HepG2 (cell line): ENCODE measurements at regions not wholly inside any gene's neighbourhood (a gene's known extent, or its start where the extent isn't known, plus 50 kb on each side); places are given as distances from the start of the nearest gene placed in this dataset.

ENCODE experiments used
- ATAC-seq: fragments of 200-7000 bp; cut with Tn5 transposase; 3 replicates; pipeline ENCODE4 v1.9.1; 2020; ENCODE audit warnings: mild to moderate bottlenecking, moderate library complexity
- BruUV-seq: library from RNA; stranded (reverse); fragments of 400-500 nt; replicated peaks from 2 replicates; lab custom pipeline; 2021; lab: Mats Ljungman, UMichigan
- CTCF ChIA-PET: fragments of 300-600 bp; formaldehyde crosslinking; extraction: SDS; loops from one replicate; lab custom pipeline; 2021; ENCODE audit warnings: low total read pairs, inconsistent platforms, low intra/inter-chr PET ratio; lab: Yijun Ruan, JAX
- POLR2A ChIA-PET: fragments of 350-600 bp; sonication (Branson Sonifier 250); formaldehyde crosslinking; loops from one replicate; lab custom pipeline; 2020; ENCODE audit warnings: antibody characterized with exemption, inconsistent platforms; lab: Yijun Ruan, JAX
- DNase-seq: peaks from one replicate; pipeline ENCODE4 v3.0.0-alpha.2; 2015; ENCODE audit warnings: low spot score
- FAIRE-seq: peaks from 3 replicates; lab custom pipeline; 2011; peaks lifted over from hg19 to GRCh38; lab: Jason Lieb, UNC
- H2AFZ ChIP-seq: one replicate; pipeline ENCODE4 v1.6.1; 2011; ENCODE audit warnings: low read length, inconsistent platforms
- H3K27ac ChIP-seq: fragments of 300-600 bp; 3 replicates; pipeline ENCODE4 v1.8.0; 2011; ENCODE audit warnings: mixed run types, mild to moderate bottlenecking, mixed read lengths, low read length, inconsistent platforms; ENCODE audit not compliant: insufficient read depth; ENCODE audit errors: extremely low read length
- H3K27me3 ChIP-seq, 2 experiments: fragments of 200-600 bp in 1 of 2; 2 replicates in 1 of 2; 3 replicates in 1 of 2; pipeline versions ENCODE4 v1.6.0 to v1.8.0; 2011; ENCODE audit warnings: low read length in 2 of 2, mild to moderate bottlenecking in 2 of 2, moderate library complexity in 2 of 2, inconsistent platforms in 1 of 2; ENCODE audit not compliant: insufficient read depth in 2 of 2, control insufficient read depth in 1 of 2
- H3K36me3 ChIP-seq, 2 experiments: fragments of 200-600 bp in 1 of 2; replicated peaks in 1 of 2; 2 replicates in 1 of 2; 3 replicates in 1 of 2; pipeline versions ENCODE4 v1.5.1 to v1.8.0; 2011; ENCODE audit warnings: low read length in 2 of 2, inconsistent platforms in 1 of 2; ENCODE audit not compliant: insufficient read depth in 2 of 2, control insufficient read depth in 1 of 2
- H3K4me1 ChIP-seq: 2 replicates; pipeline ENCODE4 v1.5.1; 2012; ENCODE audit warnings: low read length, inconsistent platforms; ENCODE audit not compliant: insufficient read depth
- H3K4me2 ChIP-seq: 2 replicates; pipeline ENCODE4 v1.6.0; 2011; ENCODE audit warnings: low read depth, low read length, inconsistent platforms
- H3K4me3 ChIP-seq, 3 experiments: fragments of 200-600 bp in 1 of 3; sonication (generic), shearing (Covaris generic) in 1 of 3; replicated peaks in 1 of 3; 2 replicates each; pipeline ENCODE4 v1.5.1; 2011 to 2016; ENCODE audit warnings: low read length in 3 of 3, inconsistent platforms in 2 of 3, low read depth in 2 of 3, mild to moderate bottlenecking in 2 of 3, control low read depth in 1 of 3, mixed read lengths in 1 of 3; ENCODE audit not compliant: insufficient read depth in 1 of 3
- H3K79me2 ChIP-seq: one replicate; pipeline ENCODE4 v1.6.1; 2011; ENCODE audit warnings: low read length, inconsistent platforms; ENCODE audit not compliant: insufficient read depth
- H3K9ac ChIP-seq: 2 replicates; pipeline ENCODE4 v1.6.0; 2011; ENCODE audit warnings: mild to moderate bottlenecking, low read depth, low read length, inconsistent platforms; ENCODE audit not compliant: insufficient read depth
- H3K9me3 ChIP-seq: 2 replicates; pipeline ENCODE4 v1.5.1; 2012; ENCODE audit warnings: mild to moderate bottlenecking, low read length
- H4K20me1 ChIP-seq: 2 replicates; pipeline ENCODE4 v1.6.0; 2011; ENCODE audit warnings: inconsistent platforms, mild to moderate bottlenecking, low read length, moderate library complexity; ENCODE audit not compliant: insufficient read depth
- ARHGAP35 ChIP-seq: sonication (generic); formaldehyde crosslinking; IDR thresholded peaks from 2 replicates; pipeline ENCODE4 v1.9.0; 2022; ENCODE audit warnings: mild to moderate bottlenecking, inconsistent platforms, moderate library complexity, missing genetic modification reagents, borderline replicate concordance
- SNRNP70 ChIP-seq: fragments of 200-400 bp; formaldehyde crosslinking; IDR thresholded peaks from 2 replicates; pipeline ENCODE4 v1.6.1; 2017; ENCODE audit warnings: mild to moderate bottlenecking, low read depth, low read length, moderate library complexity
- THAP9 ChIP-seq: sonication (generic); formaldehyde crosslinking; IDR thresholded peaks from 2 replicates; pipeline ENCODE4; 2020; ENCODE audit warnings: missing genetic modification reagents, mild to moderate bottlenecking, borderline replicate concordance
- TRIM22 ChIP-seq: fragments of 450-650 bp; IDR thresholded peaks from 2 replicates; pipeline ENCODE4 v1.6.1; 2017
- ZMYM4 ChIP-seq: sonication (generic); formaldehyde crosslinking; IDR thresholded peaks from 2 replicates; pipeline ENCODE4 v1.8.1; 2023; ENCODE audit warnings: mild to moderate bottlenecking, missing genetic modification reagents
- ZNF235 ChIP-seq: sonication (generic); formaldehyde crosslinking; IDR thresholded peaks from 2 replicates; pipeline ENCODE4 v1.8.1; 2023; ENCODE audit warnings: mild to moderate bottlenecking, missing genetic modification reagents, borderline replicate concordance
- ZNF280D ChIP-seq: sonication (generic); formaldehyde crosslinking; IDR thresholded peaks from 2 replicates; pipeline ENCODE4 v1.5.1; 2020; ENCODE audit warnings: mild to moderate bottlenecking, missing genetic modification reagents
- ZNF562 ChIP-seq: sonication (generic); formaldehyde crosslinking; IDR thresholded peaks from 2 replicates; pipeline ENCODE4 v1.8.0; 2022; ENCODE audit warnings: missing genetic modification reagents, borderline replicate concordance
- ZNF574 ChIP-seq: sonication (generic); formaldehyde crosslinking; IDR thresholded peaks from 2 replicates; pipeline ENCODE4 v1.4.0; 2020; ENCODE audit warnings: missing genetic modification reagents
- ZNF614 ChIP-seq: IDR thresholded peaks from 2 replicates; pipeline ENCODE4 v1.6.1; 2018; ENCODE audit warnings: missing biosample characterization, missing genetic modification reagents, inconsistent platforms, borderline replicate concordance
- WGBS: methylation state at CpG from one replicate; pipeline ENCODE4 v1.1.6; 2017; ENCODE audit warnings: low lambda C conversion rate; 5-methylcytosine and 5-hydroxymethylcytosine counted together
- in situ Hi-C: cut with HindIII; loops from 2 replicates; pipeline ENCODE4 v1.10.0; 2017; ENCODE audit warnings: low pct_unique_long_range_greater_than_20kb; ENCODE audit not compliant: extremely low pct_ligation_motif_present
- intact Hi-C: fragments of 100-400 bp; cut with micrococcal nuclease; formaldehyde crosslinking; loops from one replicate; pipeline ENCODE4 v1.10.0; 2022; ENCODE audit not compliant: unreplicated experiment

GRCh38 chr2:2762166-2762908 lies 431.3 kb upstream of the MYT1L start:
- Histone ChIP-seq H3K27ac (no peak overlapping the region), H2AFZ (no peak overlapping the region), H3K4me2 (no peak overlapping the region), H3K79me2 (no peaks in the 10 kb centered on the region), H3K27me3 (peaks cover 0 to 45% of the 10 kb centered on the region in 2 experiments; a peak in 3 of 5 replicates), H4K20me1 (no peaks in the 10 kb centered on the region; the same call in 1 of the 2 replicates), H3K9me3 (no peaks in the 10 kb centered on the region), H3K36me3 (no peaks in the 10 kb centered on the region), H3K9ac (no peak overlapping the region), H3K4me1 (no peaks in the 10 kb centered on the region), H3K4me3 (no peak overlapping the region)
- WGBS: 30% methylated on average over 6 of the region's 17 CpGs
- no peak for DNase-seq
- CTCF ChIA-PET: no interaction called here
- BruUV-seq: no TSS peak
- in situ Hi-C loops (no loop called here), intact Hi-C loops (no loop called here)
- FAIRE-seq: no peak
- no peak for ATAC-seq
- POLR2A ChIA-PET: no interaction called here
- no peak for TF ChIP-seq TRIM22
- TF ChIP-seq THAP9 (CRISPR knock-in tag): no peak
- TF ChIP-seq ZNF614 (CRISPR knock-in tag): no peak
- no peak for TF ChIP-seq ZNF235 (CRISPR knock-in tag)
- no peak for TF ChIP-seq ARHGAP35 (CRISPR knock-in tag)
- TF ChIP-seq ZNF562 (CRISPR knock-in tag): no peak
- TF ChIP-seq SNRNP70: no peak
- TF ChIP-seq ZNF280D: no peak
- no peak for TF ChIP-seq ZNF574
- TF ChIP-seq ZMYM4 (CRISPR knock-in tag): no peak
